ENCODE measurements at regions not wholly inside any gene's neighbourhood (a gene's known extent, or its start where the extent isn't known, plus 50 kb on each side); places are given as distances from the start of the nearest gene placed in this dataset.
"Not testable (repeated sequence)": the region's sequence is repeated elsewhere in the genome, so short reads cannot be mapped to it uniquely, and the experiment has no call there.

DNA sequence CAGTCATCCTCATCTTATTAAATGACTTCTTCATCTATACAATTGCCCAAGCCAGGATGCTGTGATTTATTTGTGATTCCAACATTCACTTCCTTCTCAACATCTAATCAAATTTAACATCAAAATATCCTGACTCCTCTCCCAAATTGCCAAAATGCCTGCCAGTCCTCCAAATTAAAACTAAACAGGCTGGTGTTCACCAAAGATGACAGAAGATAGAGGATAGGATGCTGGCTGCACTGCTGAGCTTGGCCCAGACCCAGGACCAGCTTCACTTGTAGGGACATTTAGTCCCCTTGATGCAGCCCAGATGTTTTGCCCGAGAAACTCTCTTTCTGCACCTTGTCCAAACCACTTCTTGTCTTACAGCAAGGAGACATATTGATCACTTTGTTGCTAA is 540.0 kb upstream of the CNTNAP5 start:
- DNase-seq, result no peak

DNA sequence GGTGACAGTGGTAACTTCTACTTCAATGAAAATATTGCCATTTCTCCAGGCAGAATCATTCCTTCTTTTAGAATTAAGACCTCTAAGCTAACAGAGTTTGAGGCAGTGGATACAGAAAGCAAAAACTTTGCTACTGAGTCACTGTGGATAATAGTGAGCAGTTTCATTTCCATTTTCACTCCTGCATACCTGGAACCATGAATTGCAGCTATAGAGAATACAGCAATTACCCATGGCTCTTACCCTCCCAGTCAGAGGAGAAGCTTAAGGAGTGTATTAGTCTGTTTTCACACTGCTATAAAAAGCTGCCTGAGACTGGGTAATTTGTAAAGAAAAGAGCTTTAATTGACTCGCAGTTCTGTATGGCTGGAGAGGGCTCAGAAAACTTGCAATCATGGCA is 531.4 kb upstream of the CNTNAP5 start:
- DNase-seq, result no peak

DNA sequence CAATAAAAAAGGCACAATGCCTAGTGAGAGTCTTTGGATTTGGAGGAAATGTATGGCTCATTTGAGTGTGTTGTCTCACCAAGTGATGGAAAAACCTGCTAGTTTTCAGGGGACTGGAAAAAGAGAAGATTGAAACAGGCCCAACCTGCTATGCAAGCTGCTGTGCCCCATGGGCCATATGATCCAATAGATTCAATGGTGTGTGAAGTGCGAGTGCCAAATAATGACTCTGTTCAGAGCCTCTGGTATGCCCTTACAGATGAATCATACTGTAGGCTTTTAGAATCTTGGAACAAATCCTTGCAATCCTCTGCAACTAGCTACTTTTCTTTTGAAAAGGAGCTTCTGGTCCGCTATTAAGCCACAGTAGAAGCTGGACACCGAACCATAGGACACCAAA is 529.8 kb upstream of the CNTNAP5 start:
- no peak for DNase-seq

DNA sequence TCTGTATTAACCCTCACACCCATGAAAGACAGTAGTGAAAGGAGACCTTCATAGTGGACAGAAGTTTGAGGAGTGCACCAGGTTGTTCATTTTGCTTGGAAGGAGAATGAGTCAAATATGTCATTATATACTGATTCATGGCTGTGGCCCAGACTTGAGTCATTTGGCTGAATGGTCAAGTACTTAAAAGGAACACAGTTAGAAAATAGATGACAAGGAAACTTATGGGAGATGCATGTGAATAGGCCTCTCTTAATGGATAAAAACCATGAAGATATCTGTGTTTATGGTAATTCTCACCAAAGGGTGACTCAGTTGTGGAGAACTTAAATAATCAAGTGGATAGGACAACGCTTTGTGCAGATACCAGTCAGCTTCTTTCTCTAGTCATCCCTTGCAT is 524.7 kb upstream of the CNTNAP5 start:
- no peak for DNase-seq

DNA sequence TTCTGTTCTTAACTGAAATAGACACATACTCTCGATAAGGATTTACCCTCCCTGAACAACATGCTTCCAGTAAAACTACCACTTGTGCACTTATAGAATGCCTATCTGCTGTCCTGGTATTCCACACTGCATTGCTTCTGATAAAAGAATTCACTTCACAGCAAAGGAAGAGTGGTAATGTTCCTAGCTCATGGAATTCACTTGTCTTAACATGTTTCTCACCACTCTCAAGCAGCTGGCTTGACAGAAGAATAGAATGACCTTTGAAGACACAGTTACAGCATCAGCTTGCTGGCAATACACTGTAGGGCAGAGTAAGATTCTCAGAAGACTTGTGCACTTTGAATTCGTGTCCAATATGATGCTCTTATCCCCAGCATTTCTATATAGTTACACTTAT is 524.1 kb upstream of the CNTNAP5 start:
- no peak for DNase-seq

DNA sequence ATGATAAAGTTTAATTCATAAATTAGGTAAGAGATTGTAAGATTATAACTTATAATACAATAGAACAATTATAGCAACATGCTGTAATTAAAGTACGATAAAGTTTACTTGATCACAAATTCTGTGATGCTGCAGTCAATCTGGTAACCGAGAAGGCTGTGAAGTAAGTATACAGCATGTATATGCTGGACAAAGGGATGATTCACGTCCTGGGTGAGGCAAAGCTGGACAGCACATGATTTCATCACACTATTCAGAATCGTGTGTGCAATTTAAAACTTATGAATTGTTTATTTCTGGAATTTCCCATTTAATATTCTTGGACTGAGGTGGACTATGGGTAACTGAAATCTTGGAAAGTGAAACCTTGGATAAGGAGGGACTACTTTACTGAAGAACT is 522.2 kb upstream of the CNTNAP5 start:
- no peak for DNase-seq

DNA sequence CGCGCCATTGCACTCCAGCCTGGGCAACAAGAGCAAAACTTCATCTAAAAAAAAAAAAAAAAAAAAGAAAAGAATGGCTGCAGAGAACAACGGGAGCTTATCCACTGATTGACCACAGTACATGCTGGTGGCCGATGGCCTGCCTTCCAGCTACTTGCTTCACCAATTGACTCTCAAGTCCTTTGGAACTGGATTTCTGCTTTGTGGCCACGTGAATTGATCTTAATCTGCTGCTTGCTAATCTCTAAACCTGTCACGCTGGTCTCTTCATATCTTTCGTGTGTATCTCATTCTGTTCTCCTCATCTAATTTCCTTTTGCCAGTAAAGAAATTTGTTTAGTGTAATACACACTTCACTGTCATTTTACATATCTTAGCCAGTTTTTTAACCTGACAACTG is 512.5 kb upstream of the CNTNAP5 start:
- no peak for DNase-seq

DNA sequence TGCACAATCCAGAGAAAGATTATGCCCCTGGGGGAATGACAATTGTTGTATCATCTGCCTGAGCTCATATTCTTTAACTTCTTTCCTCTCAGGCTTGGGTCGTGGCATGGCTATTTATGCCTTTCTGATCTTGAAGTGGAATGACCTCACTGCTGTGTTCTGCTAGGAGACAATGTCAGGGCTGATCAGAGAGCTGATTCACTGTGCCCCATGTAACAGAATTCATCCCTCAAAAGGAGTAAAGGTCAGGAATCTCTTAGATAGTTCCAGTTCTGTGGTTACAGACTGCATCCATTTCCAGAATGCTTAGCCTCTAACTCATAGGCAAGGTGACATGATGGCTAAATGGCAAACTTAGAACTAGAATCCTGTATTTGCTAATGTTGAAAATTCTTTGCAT is 511.7 kb upstream of the CNTNAP5 start:
- no peak for DNase-seq

DNA sequence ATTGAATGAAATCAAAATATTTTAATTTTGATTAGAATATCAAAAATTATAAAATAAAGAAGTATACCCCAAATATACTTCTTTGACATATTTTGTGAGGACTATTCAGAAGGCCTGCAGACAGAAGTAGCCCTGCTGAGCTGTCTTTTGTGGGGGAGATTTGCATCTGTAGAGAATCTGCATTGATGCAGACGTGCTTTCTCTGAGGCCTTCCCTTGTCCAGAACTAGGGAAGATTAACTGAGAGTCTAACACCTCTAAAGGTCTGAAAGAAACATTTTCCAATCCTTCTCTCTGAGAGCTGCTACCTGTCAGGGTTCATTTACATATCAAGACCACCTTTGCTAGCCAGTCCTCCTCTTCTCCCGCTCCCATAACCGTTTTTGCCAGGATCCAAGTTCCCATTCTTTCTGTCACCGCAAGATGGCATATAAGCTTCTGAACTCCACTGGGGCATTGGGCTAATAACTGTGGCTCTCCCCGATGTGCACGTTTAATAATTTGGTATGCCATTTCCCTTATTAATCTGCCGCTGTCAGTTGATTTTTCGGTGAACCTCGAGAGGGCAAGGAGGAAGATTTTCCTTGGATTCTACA is 510.4 kb upstream of the CNTNAP5 start:
- no peak for DNase-seq

DNA sequence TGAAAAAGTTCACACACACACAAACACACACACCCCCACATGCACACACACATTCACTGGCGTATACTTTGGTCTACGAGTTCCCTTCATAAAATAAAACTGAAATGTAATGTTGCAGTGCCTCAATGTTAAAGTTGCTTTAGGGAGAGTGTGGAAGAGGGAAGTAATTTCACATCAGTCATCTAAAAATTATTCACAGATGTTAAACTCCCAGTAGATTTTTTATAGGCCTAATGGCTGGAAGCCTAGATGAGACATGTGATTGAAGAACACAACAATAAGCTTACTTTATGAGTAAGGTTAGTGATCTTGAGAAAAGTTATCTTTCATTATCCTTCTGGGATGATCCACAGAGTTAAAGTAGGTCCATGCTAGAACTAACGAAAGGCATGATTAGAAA is 506.7 kb upstream of the CNTNAP5 start:
- DNase-seq, result no peak

DNA sequence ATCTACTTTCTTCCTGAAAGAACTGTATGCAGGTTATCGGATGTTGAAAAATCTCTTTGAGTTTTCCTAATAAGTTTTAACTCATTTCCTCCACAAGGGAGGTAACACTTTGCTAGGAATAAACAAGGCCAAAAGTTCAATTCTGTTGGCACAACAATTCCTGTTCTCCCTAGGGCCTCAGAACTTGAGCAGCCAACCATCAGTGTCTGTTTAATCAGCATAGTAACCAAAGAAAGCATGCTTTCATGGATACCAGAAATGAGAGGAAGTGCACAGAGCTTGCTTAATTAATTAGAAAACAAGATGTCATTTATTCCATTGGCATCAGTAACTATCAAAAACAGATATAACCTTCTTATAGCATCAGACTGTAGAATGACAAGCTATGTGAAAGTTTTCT is 503.2 kb upstream of the CNTNAP5 start:
- DNase-seq, result no peak

DNA sequence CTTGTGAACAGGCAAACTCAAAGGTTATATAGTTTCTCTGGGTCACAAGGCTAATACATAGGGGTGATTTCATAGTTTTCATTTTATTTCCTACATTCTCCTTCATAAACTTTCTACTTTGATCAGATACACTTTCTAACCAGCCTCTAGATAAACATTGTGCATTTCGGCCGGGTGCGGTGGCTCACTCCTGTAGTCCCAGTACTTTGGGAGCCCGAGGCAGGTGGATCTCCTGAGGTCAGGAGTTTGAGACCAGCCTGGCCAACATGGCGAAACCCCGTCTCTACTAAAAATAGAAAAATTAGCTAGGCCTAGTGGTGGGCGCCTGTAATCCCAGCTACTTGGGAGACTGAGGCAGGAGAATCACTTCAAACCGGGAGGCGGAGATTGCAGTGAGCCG is 502.6 kb upstream of the CNTNAP5 start:
- not testable (repeated sequence) for DNase-seq

DNA sequence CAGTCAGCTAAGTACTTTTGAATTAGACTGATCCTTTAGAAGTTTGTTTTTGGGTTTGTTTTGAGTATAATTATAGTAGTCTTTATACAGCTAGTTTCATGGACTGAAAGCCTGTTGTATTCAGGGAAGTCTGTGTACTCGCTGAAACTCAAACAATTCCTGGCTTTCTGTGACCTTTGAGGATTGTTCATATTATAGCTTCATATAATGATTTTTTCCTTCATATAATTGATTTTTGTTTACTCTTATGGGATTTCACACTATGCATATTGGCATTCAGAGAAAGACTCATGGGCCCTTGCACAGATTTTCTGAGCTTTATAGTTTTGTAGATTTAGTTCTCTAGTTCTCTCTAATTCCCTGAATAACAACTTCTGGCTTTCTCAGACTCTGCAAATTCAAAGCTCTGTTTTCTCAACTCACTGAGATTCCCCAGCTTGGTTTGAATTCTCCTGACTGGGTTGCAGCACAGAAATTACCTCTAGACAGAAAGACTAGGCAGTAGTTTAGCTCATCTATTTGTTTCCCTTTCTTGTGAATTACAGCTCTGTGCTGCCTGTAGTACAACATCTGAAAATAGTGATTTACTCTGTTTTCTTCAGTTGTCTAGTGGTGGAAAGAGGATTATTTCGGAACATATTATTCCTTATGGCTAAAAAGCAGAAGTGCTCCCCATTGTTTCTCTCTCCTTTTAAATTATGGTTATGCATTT is 495.9 kb upstream of the CNTNAP5 start:
- DNase-seq, result no peak

DNA sequence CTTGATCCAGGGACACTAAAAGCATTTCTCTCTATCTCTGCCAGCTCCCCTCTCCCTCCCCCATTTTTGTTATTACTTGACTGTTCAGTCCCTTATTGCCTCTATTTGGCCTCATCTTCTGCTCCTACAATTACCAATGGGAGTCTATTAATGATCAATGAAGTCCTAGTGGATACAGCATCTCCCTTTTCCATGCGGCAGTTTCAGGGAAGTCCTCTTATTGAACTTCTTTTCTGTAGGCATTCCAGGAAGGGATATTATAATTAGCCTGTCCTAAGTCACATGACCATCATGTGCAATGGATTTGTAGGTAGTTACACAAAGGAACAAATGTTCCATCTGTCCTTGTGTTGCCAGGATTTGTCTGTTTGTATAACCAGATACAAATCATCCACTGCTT is 495.1 kb upstream of the CNTNAP5 start:
- DNase-seq, result no peak

DNA sequence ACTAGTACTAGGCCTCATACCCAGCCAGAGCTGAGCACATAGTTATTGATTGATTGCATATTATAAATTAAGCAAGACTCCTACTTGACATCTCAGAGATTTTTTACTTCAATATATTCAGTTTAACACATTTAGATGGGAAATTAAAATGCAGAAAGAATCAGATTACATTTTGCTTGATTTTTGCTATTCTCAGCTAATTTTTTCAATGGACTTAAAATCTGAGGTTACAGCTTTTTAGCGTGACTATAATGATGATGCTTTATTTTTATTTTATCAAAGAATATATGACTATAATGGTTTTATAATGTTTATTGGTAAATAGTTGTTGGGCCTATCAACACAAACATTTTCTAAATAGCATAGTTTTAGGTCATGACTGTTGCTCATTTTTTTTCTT is 493.0 kb upstream of the CNTNAP5 start:
- DNase-seq, result no peak

DNA sequence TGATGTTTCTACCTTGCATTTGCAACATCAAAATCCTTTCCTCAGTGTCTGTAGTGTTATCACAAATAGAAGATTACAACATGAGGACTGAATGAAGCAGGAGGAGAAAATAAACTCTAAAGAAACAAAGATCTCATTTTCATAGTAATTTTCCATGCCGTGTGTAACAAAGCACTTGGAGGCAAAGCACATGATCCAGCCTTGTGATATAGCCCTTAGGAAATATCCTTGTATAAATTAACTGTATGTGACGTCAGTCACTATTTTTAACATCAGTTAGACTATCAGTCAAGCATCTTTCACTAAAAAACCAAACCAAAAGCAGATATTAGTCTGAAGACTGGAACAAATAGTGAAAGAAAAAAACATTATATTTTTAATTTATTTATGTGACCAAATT is 492.1 kb upstream of the CNTNAP5 start:
- no peak for DNase-seq

DNA sequence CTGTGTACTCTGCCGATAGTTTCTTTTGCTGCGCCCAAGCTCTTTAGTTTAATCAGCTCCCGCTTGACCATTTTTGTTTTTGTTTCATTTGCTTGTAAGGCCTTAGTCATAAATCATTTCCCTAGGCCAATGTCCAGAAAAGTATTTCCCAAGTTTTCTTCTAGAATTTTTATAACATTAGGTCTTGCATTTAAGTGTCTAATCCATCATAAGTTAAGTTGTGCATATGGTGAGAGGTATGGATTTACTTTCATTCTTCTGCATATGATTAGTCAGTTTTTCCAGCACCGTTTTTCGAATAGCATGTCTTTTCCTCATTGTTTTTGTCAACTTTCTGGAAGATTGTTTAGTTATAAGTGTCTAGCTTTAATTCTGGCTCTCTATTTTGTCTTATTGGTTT is 484.8 kb upstream of the CNTNAP5 start:
- no peak for DNase-seq

DNA sequence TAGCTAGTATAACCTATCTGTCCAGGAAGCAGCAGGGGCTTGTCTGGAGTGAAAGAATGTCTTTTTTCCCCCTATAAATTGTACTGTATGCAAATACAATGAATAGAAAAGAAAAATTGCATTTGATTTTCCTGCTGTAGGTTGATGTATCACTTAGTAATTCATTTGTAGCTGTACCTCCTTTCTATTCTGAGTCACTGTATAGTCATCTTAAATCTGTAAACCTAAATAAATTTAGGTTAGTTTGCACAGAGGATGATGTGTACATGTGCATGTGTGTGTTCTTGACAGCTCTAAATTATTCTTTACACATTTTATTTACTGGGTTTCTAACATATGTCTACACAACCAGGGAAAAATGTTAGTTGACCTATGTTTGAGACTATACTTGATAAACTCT is 478.7 kb upstream of the CNTNAP5 start:
- DNase-seq, result no peak

DNA sequence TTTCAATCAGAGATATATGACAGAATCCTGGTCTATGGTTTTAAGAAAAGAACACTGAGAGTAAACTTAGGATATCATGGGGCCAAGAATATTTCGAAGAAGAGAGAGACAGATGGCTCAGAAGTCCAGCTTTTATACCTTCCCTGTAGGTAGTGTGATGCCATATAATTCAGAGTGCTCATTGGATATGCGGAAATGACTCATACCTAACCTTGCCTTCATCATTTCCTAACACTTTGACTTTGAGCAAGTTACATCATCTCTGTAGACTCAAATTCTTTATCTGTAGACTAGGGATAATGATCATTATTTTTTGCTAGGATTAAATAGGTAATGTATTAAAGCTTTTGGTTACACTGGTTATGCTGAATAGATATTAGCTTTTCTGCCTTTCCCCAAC is 461.6 kb upstream of the CNTNAP5 start:
- no peak for DNase-seq

DNA sequence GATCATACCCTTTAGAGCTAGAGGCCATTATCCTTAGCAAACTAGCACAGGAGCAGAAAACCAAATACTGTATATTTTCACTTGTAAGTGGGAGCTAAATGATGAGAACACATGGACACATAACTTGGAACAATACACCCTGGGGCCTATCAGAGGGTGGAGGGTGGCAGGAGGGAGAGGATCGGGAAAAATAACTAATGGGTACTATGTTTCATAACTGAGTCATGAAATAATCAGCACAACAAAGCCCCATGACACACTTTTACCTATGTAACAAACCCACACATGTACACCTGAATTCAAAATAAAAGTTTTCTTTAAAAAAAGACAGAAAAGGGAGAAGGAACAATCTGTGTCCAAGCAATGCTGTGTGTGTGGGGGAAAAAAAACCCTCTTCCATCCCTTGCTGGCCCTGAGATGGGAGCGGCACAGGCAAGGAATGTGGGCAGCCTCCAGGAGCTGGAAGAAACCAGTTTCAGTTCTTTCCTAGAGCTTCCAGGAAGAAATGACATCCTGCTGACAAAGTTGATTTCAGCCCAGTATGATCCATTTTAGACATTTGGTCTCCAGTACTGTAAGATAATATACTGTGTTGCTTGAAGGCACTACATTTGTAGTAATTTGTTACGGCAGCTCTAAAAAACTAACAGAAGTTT is 458.7 kb upstream of the CNTNAP5 start:
- DNase-seq, result no peak

DNA sequence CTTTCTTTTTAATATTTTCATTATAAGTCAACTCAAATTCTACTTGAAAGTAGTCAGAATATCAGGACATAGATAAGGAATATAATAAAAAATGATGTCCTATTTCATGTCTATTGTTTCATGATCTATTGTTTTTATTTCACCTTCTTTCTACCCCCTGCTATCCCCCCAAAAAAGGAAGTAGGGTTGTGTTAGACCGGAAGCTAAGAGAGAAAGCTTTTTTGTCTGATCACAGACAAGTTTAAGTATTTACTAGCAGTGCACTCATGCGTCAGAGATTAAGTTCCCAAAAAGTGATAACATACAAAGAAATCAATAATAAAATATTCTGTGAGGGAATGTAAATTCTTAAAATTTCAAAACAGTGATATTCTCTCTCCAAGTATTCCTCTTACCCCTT is 447.1 kb upstream of the CNTNAP5 start:
- no peak for DNase-seq

DNA sequence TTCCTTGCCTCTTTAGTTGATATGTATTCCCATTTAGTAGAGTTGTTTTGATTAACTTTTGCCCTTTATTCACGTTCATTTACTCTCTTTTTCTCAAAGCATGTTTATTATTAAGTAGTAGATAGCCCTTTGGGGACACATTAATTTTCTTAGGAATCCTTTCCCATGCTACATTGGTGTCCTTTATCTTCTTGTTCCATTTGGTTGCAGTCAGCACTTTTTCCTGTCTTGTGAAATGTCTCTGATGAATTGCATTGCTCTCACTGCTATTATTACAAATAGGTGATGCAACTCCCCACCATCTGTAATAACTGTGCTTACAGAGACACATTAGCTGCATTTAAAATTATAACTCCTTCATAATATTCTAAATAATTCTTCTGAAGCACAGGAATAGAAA is 428.5 kb upstream of the CNTNAP5 start:
- no peak for DNase-seq

DNA sequence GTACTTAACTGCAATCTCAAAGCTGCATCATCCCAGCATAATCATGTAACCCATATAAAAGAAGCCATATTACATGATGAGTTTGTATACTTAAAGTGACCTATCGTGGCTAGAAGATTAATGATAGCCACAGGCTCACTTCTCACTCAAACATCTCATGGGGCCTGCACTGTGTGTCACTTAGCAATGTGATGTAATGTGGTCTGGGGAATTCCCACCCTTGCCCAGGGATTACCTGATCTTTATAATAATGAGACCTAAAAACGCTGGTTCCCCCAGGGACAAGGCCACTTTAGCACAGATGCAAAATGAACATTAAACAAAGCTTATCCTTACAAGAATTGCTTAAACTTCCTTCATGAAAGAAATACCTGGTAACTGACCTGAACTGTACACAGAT is 427.1 kb upstream of the CNTNAP5 start:
- DNase-seq, result no peak

DNA sequence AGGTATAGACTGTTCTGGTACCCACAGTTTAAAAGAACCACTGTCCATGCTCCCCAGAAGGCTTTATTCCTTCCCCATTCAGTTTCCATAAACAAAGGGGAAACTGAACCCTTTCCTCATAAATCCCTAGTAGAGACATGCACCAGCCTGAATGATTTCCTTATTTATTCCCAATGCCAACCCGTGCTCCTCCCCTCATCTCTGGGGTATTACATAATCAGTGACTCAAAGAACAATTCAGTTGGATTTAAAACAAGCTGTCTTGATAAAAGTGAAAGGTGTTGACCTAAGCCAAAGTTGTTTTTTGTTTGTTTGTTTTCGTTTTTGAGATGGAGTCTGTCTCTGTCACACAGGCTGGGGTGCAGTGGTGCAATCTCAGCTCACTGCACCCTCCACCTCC is 418.5 kb upstream of the CNTNAP5 start:
- no peak for DNase-seq

DNA sequence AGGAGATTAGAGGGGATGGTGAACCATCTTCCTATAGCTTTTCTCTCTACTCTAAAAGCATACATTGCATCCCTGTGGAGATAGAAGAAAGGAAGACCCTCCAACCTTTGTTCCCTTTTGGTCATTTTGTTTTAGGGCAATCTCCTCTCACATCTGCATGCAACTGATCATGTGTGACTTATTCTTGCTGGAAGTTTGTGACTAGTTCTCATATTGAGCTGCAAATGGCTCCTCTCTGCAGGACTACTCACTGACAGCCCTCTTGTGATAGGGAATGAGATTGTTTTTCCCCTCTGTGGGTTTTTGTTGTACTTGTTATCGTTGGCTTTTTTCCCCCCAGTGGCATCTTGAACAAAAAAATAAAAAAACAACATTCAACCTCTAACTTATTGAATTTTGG is 416.0 kb upstream of the CNTNAP5 start:
- no peak for DNase-seq
